GM12878 (cell line): ENCODE measurements at regions not wholly inside any gene's neighbourhood (a gene's known extent, or its start where the extent isn't known, plus 50 kb on each side); places are given as distances from the start of the nearest gene placed in this dataset.

Experiments used
- ATAC-seq: fragments of 200-7000 bp; cut with Tn5 transposase; 3 replicates; pipeline ENCODE4 v1.9.1; 2020; ENCODE audit warnings: mild to moderate bottlenecking, moderate library complexity
- BruUV-seq: library from RNA; stranded (reverse); fragments of 400-500 nt; replicated peaks from 2 replicates; lab custom pipeline; 2021; lab: Mats Ljungman, UMichigan
- CTCF ChIA-PET: fragments of 300-600 bp; sonication (Branson Sonifier 250); formaldehyde crosslinking; extraction: SDS; loops from one replicate; lab custom pipeline; 2021; ENCODE audit warnings: inconsistent platforms; lab: Yijun Ruan, JAX
- POLR2A ChIA-PET: fragments of 350-600 bp; formaldehyde crosslinking; extraction: SDS; loops from one replicate; lab custom pipeline; 2021; ENCODE audit warnings: inconsistent platforms; lab: Charles Lee
- RAD21 ChIA-PET: fragments of 300-600 bp; sonication (Branson Sonifier 250); formaldehyde crosslinking; loops from one replicate; lab custom pipeline; 2023; ENCODE audit warnings: antibody characterized with exemption; ENCODE audit not compliant: unreplicated experiment; lab: Charles Lee
- SMC1A ChIA-PET: fragments of 300-600 bp; sonication (Branson Sonifier 250); formaldehyde crosslinking; loops from one replicate; lab custom pipeline; 2023; ENCODE audit not compliant: unreplicated experiment, uncharacterized antibody; lab: Charles Lee
- DNase-seq: peaks from one replicate; pipeline ENCODE4 v3.0.0-alpha.2; 2011; ENCODE audit warnings: low read depth, low spot score
- FAIRE-seq: peaks from 3 replicates; lab custom pipeline; 2011; peaks lifted over from hg19 to GRCh38; lab: Jason Lieb, UNC
- H2AFZ ChIP-seq: 2 replicates; pipeline ENCODE4 v1.6.0; 2011; ENCODE audit warnings: low read depth, low read length, control low read depth; ENCODE audit not compliant: control insufficient read depth
- H3K27ac ChIP-seq: 2 replicates; pipeline ENCODE4 v1.5.1; 2011; ENCODE audit warnings: control low read depth; ENCODE audit not compliant: control insufficient read depth, insufficient read depth
- H3K27me3 ChIP-seq, 2 experiments: replicated peaks in 1 of 2; 2 replicates each; pipeline versions ENCODE4 v1.6.0 to v1.6.1; 2011; ENCODE audit warnings: low read length in 1 of 2; ENCODE audit not compliant: control insufficient read depth in 2 of 2, insufficient read depth in 2 of 2
- H3K36me3 ChIP-seq, 2 experiments: 2 replicates each; pipeline ENCODE4 v1.5.1; 2011; ENCODE audit warnings: low read length in 1 of 2; ENCODE audit not compliant: control insufficient read depth in 2 of 2, insufficient read depth in 2 of 2
- H3K4me1 ChIP-seq: 2 replicates; pipeline ENCODE4 v1.6.1; 2011; ENCODE audit warnings: mild to moderate bottlenecking, low read length, moderate library complexity, mixed read lengths; ENCODE audit not compliant: control insufficient read depth, insufficient read depth
- H3K4me2 ChIP-seq: 2 replicates; pipeline ENCODE4 v1.6.0; 2011; ENCODE audit warnings: control low read depth; ENCODE audit not compliant: control insufficient read depth, insufficient read depth
- H3K4me3 ChIP-seq: fragments of 200-600 bp; sonication (generic); 2 replicates; pipeline ENCODE4 v1.5.1; 2016
- H3K79me2 ChIP-seq: 2 replicates; pipeline ENCODE4 v1.6.0; 2011; ENCODE audit warnings: low read length; ENCODE audit not compliant: control insufficient read depth, insufficient read depth
- H3K9ac ChIP-seq: 2 replicates; pipeline ENCODE4 v1.8.0; 2011; ENCODE audit warnings: low read length, control low read depth, mixed read lengths; ENCODE audit not compliant: control insufficient read depth, insufficient read depth
- H3K9me3 ChIP-seq: replicated peaks from 3 replicates; pipeline ENCODE4 v1.5.1; 2011; ENCODE audit warnings: mild to moderate bottlenecking, low read length; ENCODE audit not compliant: control insufficient read depth, insufficient read depth
- H4K20me1 ChIP-seq: 2 replicates; pipeline ENCODE4 v1.6.0; 2011; ENCODE audit not compliant: control insufficient read depth, insufficient read depth
- EGR1 ChIP-seq, 2 experiments: IDR thresholded peaks; 1 replicate in 1 of 2; 2 replicates in 1 of 2; pipeline ENCODE4 v1.6.1; 2011 to 2012; ENCODE audit warnings: low read depth in 2 of 2, low read length in 2 of 2, borderline replicate concordance in 1 of 2, mild to moderate bottlenecking in 1 of 2, moderate library complexity in 1 of 2
- GABPA ChIP-seq: IDR thresholded peaks from 2 replicates; pipeline ENCODE4 v1.6.1; 2014; ENCODE audit warnings: antibody characterized with exemption, low read depth, mild to moderate bottlenecking, inconsistent platforms
- JUND ChIP-seq: IDR thresholded peaks from 2 replicates; pipeline ENCODE4 v1.6.1; 2012; ENCODE audit warnings: low read depth, mild to moderate bottlenecking, low read length, improper control_type of control experiment, moderate library complexity
- MTA2 ChIP-seq: fragments of 450-650 bp; IDR thresholded peaks from 2 replicates; pipeline ENCODE4 v1.6.1; 2016; ENCODE audit warnings: low read depth, mild to moderate bottlenecking, moderate library complexity
- NFIC ChIP-seq: IDR thresholded peaks from 2 replicates; pipeline ENCODE4 v1.6.1; 2012; ENCODE audit warnings: low read depth, mild to moderate bottlenecking, inconsistent platforms, low read length, moderate library complexity
- NFYB ChIP-seq: IDR thresholded peaks from 2 replicates; pipeline ENCODE4 v1.6.1; 2011; ENCODE audit warnings: low read depth, mild to moderate bottlenecking, low read length, improper control_type of control experiment, moderate library complexity; ENCODE audit not compliant: insufficient read depth
- PBX3 ChIP-seq: IDR thresholded peaks from 2 replicates; pipeline ENCODE4 v1.6.1; 2011; ENCODE audit warnings: mild to moderate bottlenecking, low read depth, low read length, moderate library complexity; ENCODE audit not compliant: insufficient replicate concordance
- PML ChIP-seq: IDR thresholded peaks from 2 replicates; pipeline ENCODE4 v1.6.1; 2012; ENCODE audit warnings: low read length, inconsistent platforms
- RCOR1 ChIP-seq: conservative IDR thresholded peaks from 2 replicates; pipeline ENCODE4 v1.6.1; 2012; ENCODE audit warnings: low read depth, low read length, improper control_type of control experiment
- SREBF1 ChIP-seq: IDR thresholded peaks from 2 replicates; pipeline ENCODE4 v1.6.1; 2012; ENCODE audit warnings: mild to moderate bottlenecking, low read length
- TCF7 ChIP-seq: IDR thresholded peaks from 2 replicates; pipeline ENCODE4 v1.6.1; 2014; ENCODE audit warnings: antibody characterized with exemption, borderline replicate concordance
- ZNF207 ChIP-seq: fragments of 450-650 bp; IDR thresholded peaks from 2 replicates; pipeline ENCODE4 v1.6.1; 2014; ENCODE audit warnings: antibody characterized with exemption, mild to moderate bottlenecking, borderline replicate concordance
- ZNF592 ChIP-seq: fragments of 450-650 bp; IDR thresholded peaks from 2 replicates; pipeline ENCODE4 v1.6.1; 2017; ENCODE audit warnings: mild to moderate bottlenecking, moderate library complexity
- ZNF687 ChIP-seq: fragments of 450-650 bp; IDR thresholded peaks from 2 replicates; pipeline ENCODE4 v1.6.1; 2017; ENCODE audit warnings: mild to moderate bottlenecking, moderate library complexity
- WGBS: methylation state at CpG from one replicate; pipeline ENCODE4 v1.1.6; 2016; ENCODE audit warnings: low lambda C conversion rate; ENCODE audit not compliant: insufficient replicate concordance, insufficient coverage; ENCODE audit errors: missing lambda C conversion rate; 5-methylcytosine and 5-hydroxymethylcytosine counted together
- in situ Hi-C: fragments of 300-500 bp; cut with MboI; formaldehyde crosslinking; loops from 9 replicates; pipeline ENCODE4 v1.14.3; 2018; ENCODE audit warnings: mixed read lengths
- intact Hi-C: fragments of 100-400 bp; cut with micrococcal nuclease; formaldehyde crosslinking; loops from one replicate; pipeline ENCODE4 v1.14.2; 2022; ENCODE audit not compliant: unreplicated experiment

- no peak overlapping the region for H2AFZ ChIP-seq
- TF ChIP-seq PBX3 (no peak), JUND (no peak), RCOR1 (no peak), NFYB (no peak), ZNF207 (no peak), NFIC (no peak), PML (no peak), SREBF1 (no peak), GABPA (no peak), MTA2 (no peak), EGR1 (IDR thresholded peaks at IDR 0.05; ENCODE audit: borderline replicate concordance in 1 of 2, low read depth in 2 of 2, low read length in 2 of 2) (no peak), ZNF687 (no peak), ZNF592 (no peak), TCF7 (no peak)
- TF ChIP-seq, all 136 proteins: peak for 0
These were observed 248.9 kb upstream of the TTC29 start for GRCh38 chr4:147194604-147195003.

More at GRCh38 chr4:147194604-147195003, 248.9 kb upstream of the TTC29 start:
- no peaks in the 10 kb centered on the region for H3K9me3 ChIP-seq
- intact Hi-C loops, result no loop called here
- no peak for FAIRE-seq
- ChIA-PET RAD21 (no interaction called here), POLR2A (no interaction called here), CTCF (interaction anchor here (1.0 kb wide), 1 partner anchor 13 kb away, joined by 3 read pairs; no protein-coding TSS in a partner anchor), SMC1A (interaction anchor here (1.6 kb wide), 1 partner anchor 9 kb away, joined by 4 read pairs; no protein-coding TSS in a partner anchor)
- no peaks in the 10 kb centered on the region for H3K36me3 ChIP-seq
- H4K20me1 ChIP-seq, result no peaks in the 10 kb centered on the region
- no peaks in the 10 kb centered on the region for H3K27me3 ChIP-seq
- DNase-seq, result no peak
- H3K4me3 ChIP-seq, result no peak overlapping the region
- WGBS, result 13% methylated on average over 3 of the region's 3 CpGs
- no peak for ATAC-seq
- no peak overlapping the region for H3K27ac ChIP-seq
- in situ Hi-C loops, result no loop called here
- H3K4me1 ChIP-seq, result no peaks in the 10 kb centered on the region
- H3K79me2 ChIP-seq, result no peaks in the 10 kb centered on the region
- H3K4me2 ChIP-seq, result no peak overlapping the region
- no TSS peak for BruUV-seq
- no peak overlapping the region for H3K9ac ChIP-seq
